Bronchial epithelial cell (primary cell): ENCODE measurements at regions not wholly inside any gene's neighbourhood (a gene's known extent, or its start where the extent isn't known, plus 50 kb on each side); places are given as distances from the start of the nearest gene placed in this dataset.

Source experiments
- DNase-seq: peaks from one replicate; pipeline ENCODE4 v3.0.0-alpha.2; 2010; ENCODE audit warnings: low read depth
- FAIRE-seq: peaks from 2 replicates; lab custom pipeline; 2011; peaks lifted over from hg19 to GRCh38; lab: Jason Lieb, UNC
- H3K27me3 ChIP-seq: 2 replicates; pipeline ENCODE4 v1.5.1; 2011; ENCODE audit warnings: low read length; ENCODE audit not compliant: control insufficient read depth, insufficient read depth
- H3K36me3 ChIP-seq: 2 replicates; pipeline ENCODE4 v1.5.1; 2011; ENCODE audit warnings: low read length; ENCODE audit not compliant: control insufficient read depth, insufficient read depth
- H3K4me3 ChIP-seq: 2 replicates; pipeline ENCODE4 v1.5.1; 2011; ENCODE audit warnings: mild to moderate bottlenecking, low read depth, low read length, control low read depth
- CTCF ChIP-seq: IDR thresholded peaks from 2 replicates; pipeline ENCODE4 v1.5.1; 2011; ENCODE audit warnings: mild to moderate bottlenecking, moderate library complexity, low read length, control low read depth, inconsistent platforms; ENCODE audit not compliant: insufficient read depth, severe bottlenecking

GRCh38 chr6:144797881-144798589, 512.9 kb downstream of the UTRN start:
- TF ChIP-seq CTCF = no peak
- no peaks in the 10 kb centered on the region for H3K27me3 ChIP-seq
- FAIRE-seq = no peak
- peak; percentile 80 for DNase-seq
- no peaks in the 10 kb centered on the region for H3K36me3 ChIP-seq
- H3K4me3 ChIP-seq = no peak overlapping the region

GRCh38 chr6:144804246-144804790, 519.2 kb downstream of the UTRN start:
- FAIRE-seq = no peak
- no peaks in the 10 kb centered on the region for H3K27me3 ChIP-seq
- no peaks in the 10 kb centered on the region for H3K36me3 ChIP-seq
- H3K4me3 ChIP-seq = no peak overlapping the region
- TF ChIP-seq CTCF = no peak
- DNase-seq = no peak

- no peaks in the 10 kb centered on the region for H3K27me3 ChIP-seq
- H3K36me3 ChIP-seq = no peaks in the 10 kb centered on the region
- H3K4me3 ChIP-seq = no peak overlapping the region
- no peak for TF ChIP-seq CTCF
- DNase-seq (no peak), FAIRE-seq (no peak)
These were observed 519.9 kb downstream of the UTRN start for GRCh38 chr6:144805049-144805448.

- Histone ChIP-seq H3K27me3 (no peaks in the 10 kb centered on the region), H3K4me3 (no peak overlapping the region), H3K36me3 (no peaks in the 10 kb centered on the region)
- DNase-seq (no peak), FAIRE-seq (no peak)
- no peak for TF ChIP-seq CTCF
These were observed 521.1 kb downstream of the UTRN start for GRCh38 chr6:144806222-144806621.

- Histone ChIP-seq H3K36me3 (no peaks in the 10 kb centered on the region), H3K27me3 (no peaks in the 10 kb centered on the region), H3K4me3 (no peak overlapping the region)
- TF ChIP-seq CTCF = peak; percentile 5
- DNase-seq = peak; percentile 80
- FAIRE-seq = no peak
These were observed 524.0 kb downstream of the UTRN start for GRCh38 chr6:144809120-144809519.
